GM13977 (cell line): ENCODE measurements at regions not wholly inside any gene's neighbourhood (a gene's known extent, or its start where the extent isn't known, plus 50 kb on each side); places are given as distances from the start of the nearest gene placed in this dataset.

Source experiments
- DNase-seq: peaks from one replicate; pipeline ENCODE4 v3.0.0; 2012; ENCODE audit warnings: low spot score
- CTCF ChIP-seq: IDR thresholded peaks from 2 replicates; pipeline ENCODE4 v1.5.1; 2012; ENCODE audit warnings: mild to moderate bottlenecking, control low read depth; ENCODE audit not compliant: insufficient read depth; ENCODE audit errors: extremely low read depth, missing control alignments
- in situ Hi-C: fragments of 300-500 bp; cut with MboI; formaldehyde crosslinking; loops from one replicate; pipeline ENCODE4 v1.12.0; 2022; ENCODE audit warnings: low sequenced_read_pairs, low pct_unique_long_range_greater_than_20kb, mixed read lengths, inconsistent platforms; ENCODE audit not compliant: unreplicated experiment

DNA sequence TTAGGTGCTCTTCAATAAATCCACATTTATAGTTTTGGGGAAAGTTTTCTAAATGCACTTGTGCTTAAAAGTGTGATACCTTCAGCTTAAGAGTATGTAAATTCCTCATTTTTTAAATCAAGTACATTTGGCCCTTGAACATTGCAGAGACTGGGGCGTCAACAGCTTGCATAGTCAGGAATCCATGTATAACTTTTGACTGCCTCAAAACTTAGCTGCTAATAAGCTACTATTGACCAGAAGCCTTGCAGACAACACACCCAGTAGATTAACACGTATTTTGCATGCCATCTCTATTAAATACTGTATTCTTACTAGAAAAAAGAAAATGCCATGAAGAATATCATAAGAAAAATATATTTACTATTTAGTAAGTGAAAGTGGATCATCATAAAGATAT, 1211.8 kb upstream of the ALCAM start:
- no peak for DNase-seq
- in situ Hi-C loops = no loop called here
- TF ChIP-seq CTCF = no peak

GRCh38 chr3:104165866-104166265, 1200.8 kb upstream of the ALCAM start:
- in situ Hi-C loops = no loop called here
- TF ChIP-seq CTCF = no peak
- DNase-seq = no peak

- DNase-seq = no peak
- in situ Hi-C loops = no loop called here
- TF ChIP-seq CTCF = no peak
These were observed 1198.3 kb upstream of the ALCAM start for GRCh38 chr3:104168386-104168785.

GRCh38 chr3:104175696-104176095, 1191.0 kb upstream of the ALCAM start:
- in situ Hi-C loops = no loop called here
- DNase-seq = no peak
- no peak for TF ChIP-seq CTCF

GRCh38 chr3:104176706-104177105, 1190.0 kb upstream of the ALCAM start:
- no peak for TF ChIP-seq CTCF
- no peak for DNase-seq
- in situ Hi-C loops = no loop called here

DNA sequence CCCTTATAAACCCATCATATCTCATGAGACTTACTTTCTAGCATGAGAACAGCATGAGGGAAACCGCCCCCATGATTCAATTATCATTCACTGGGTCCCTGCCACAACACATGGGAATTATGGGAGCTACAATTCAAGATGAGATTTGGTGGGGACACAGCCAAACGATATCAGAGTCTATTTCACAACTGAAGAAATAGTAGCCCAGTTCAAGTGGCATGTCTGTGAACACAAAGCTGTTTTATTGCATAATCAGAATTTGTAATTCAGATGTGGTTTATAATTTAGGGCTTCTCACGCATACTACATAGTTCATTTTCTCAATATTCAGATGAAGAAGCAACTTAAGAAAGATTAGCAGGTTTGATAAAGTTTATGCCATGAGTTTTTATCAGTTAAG, 1188.0 kb upstream of the ALCAM start:
- DNase-seq = no peak
- TF ChIP-seq CTCF = no peak

GRCh38 chr3:104180906-104181305, 1185.8 kb upstream of the ALCAM start:
- DNase-seq = no peak
- TF ChIP-seq CTCF = no peak
- in situ Hi-C loops = no loop called here

More for the DNA sequence above, 1188.0 kb upstream of the ALCAM start:
- in situ Hi-C loops = no loop called here
